ENCODE measurements at regions not wholly inside any gene's neighbourhood (a gene's known extent, or its start where the extent isn't known, plus 50 kb on each side); places are given as distances from the start of the nearest gene placed in this dataset.

GRCh38 chr7:42475082-42475481 is 238.1 kb upstream of the GLI3 start:
- Mint-ChIP-seq H3K27ac (no peak overlapping the region), H3K4me3 (no peak overlapping the region), H3K9me3 (peaks cover 6% of the 10 kb centered on the region), H3K36me3 (no peaks in the 10 kb centered on the region), H3K4me1 (no peaks in the 10 kb centered on the region)
- ATAC-seq (no peak), DNase-seq (ENCODE audit: low spot score in 2 of 2) (no peak)

DNA sequence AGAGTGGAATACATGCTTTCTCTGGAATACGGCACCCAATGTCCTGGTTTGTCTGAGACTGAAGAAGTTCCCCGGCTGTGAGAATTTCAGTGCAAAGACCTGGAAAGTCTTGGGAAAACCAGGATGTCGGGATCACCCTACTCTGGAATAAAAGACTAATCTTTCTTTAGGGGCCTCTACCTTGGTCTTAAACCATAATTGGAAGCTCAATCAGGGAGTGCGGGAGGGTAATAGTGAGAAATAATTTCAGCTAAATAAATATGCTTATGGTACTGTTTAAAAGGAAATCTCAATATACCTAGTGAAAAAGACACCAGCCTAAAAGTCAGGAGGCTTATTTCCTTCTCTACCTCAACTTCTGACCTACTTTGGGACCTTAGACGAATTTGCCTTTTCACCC is 236.1 kb upstream of the GLI3 start:
- ATAC-seq (no peak), DNase-seq (ENCODE audit: low spot score in 2 of 2) (no peak)
- no peak overlapping the region for H3K4me3 Mint-ChIP-seq
- no peaks in the 10 kb centered on the region for H3K36me3 Mint-ChIP-seq
- H3K27ac Mint-ChIP-seq, result no peak overlapping the region
- no peaks in the 10 kb centered on the region for H3K4me1 Mint-ChIP-seq
- H3K9me3 Mint-ChIP-seq, result peaks cover 6% of the 10 kb centered on the region

GRCh38 chr7:42471573-42472174 is 234.7 kb upstream of the GLI3 start:
- ATAC-seq (peak; percentile 64), DNase-seq (ENCODE audit: low spot score in 2 of 2) (no peak)
- no peak overlapping the region for H3K4me3 Mint-ChIP-seq
- no peak overlapping the region for H3K27ac Mint-ChIP-seq
- H3K9me3 Mint-ChIP-seq, result peaks cover 9% of the 10 kb centered on the region
- no peaks in the 10 kb centered on the region for H3K4me1 Mint-ChIP-seq
- H3K36me3 Mint-ChIP-seq, result no peaks in the 10 kb centered on the region

- Mint-ChIP-seq H3K36me3 (no peaks in the 10 kb centered on the region), H3K4me1 (no peaks in the 10 kb centered on the region), H3K27ac (no peak overlapping the region), H3K9me3 (peaks cover 15% of the 10 kb centered on the region), H3K4me3 (no peak overlapping the region)
- ATAC-seq (no peak), DNase-seq (ENCODE audit: low spot score in 2 of 2) (no peak)
Measured at GRCh38 chr7:42469341-42469740, 232.3 kb upstream of the GLI3 start.

DNA sequence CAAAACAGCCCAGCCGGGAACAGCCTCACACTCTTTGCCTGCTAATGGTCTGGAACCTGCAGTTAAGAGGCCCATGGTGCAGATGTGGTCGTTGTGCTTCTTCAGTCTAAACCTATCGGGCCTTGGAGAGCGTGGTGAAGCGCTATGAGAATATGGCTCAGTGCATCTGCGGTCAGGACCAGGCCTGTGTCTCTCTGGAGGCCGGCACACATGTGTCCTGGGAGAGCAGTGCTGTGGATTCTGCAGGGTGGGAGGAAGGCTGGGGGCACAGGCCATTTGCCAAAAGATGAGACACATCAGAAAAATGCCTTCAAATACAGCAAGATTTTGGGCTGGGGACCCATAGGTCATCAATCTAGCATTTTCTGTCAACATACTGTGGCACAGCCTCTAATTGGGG is 231.5 kb upstream of the GLI3 start:
- H3K4me1 Mint-ChIP-seq, result no peaks in the 10 kb centered on the region
- no peak overlapping the region for H3K4me3 Mint-ChIP-seq
- H3K36me3 Mint-ChIP-seq, result no peaks in the 10 kb centered on the region
- DNase-seq (ENCODE audit: low spot score in 2 of 2) (no peak), ATAC-seq (no peak)
- H3K9me3 Mint-ChIP-seq, result peaks cover 18% of the 10 kb centered on the region
- no peak overlapping the region for H3K27ac Mint-ChIP-seq

DNA sequence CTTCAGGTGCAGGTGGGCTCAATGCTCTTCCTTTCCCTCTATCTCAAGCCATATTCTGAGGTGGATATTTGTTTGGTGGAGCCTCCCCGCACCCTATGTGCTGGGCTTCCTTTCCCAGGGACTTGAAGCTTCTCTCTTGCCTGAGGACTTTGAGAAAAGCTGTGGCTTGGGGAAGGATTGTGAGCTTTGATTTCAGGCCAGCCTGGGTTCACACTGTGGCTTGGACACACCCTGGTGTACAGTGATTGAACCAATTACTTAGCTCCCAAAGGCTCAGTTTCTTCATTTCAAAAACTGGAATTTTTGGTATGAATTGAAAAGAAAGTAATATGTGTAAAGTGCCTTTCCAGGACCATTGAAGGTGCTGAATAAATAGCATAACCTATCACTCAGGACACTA is 224.5 kb upstream of the GLI3 start:
- H3K9me3 Mint-ChIP-seq, result peaks cover 10% of the 10 kb centered on the region
- ATAC-seq (no peak), DNase-seq (ENCODE audit: low spot score in 2 of 2) (no peak)
- H3K4me3 Mint-ChIP-seq, result no peak overlapping the region
- H3K4me1 Mint-ChIP-seq, result no peaks in the 10 kb centered on the region
- H3K36me3 Mint-ChIP-seq, result no peaks in the 10 kb centered on the region
- no peak overlapping the region for H3K27ac Mint-ChIP-seq

DNA sequence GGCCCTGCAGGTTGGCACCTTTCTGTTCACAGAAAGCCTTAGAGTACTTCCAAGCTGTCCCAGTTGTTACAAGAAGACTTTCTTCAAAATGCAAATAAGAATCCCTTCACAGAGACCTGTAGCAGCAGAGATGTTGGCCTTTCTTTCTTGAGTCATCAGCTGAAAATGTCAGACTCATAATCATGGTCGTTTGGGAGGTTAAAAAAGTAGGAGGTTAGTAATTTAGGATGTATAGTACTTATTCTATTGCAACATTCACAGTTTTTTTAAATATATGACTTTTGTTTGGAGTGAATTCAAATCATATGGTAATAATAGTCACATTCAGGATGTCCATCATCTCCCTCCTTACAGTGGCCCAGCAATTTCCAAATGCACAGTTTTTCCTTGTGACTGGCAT is 223.9 kb upstream of the GLI3 start:
- Mint-ChIP-seq H3K27ac (no peak overlapping the region), H3K4me3 (no peak overlapping the region), H3K4me1 (no peaks in the 10 kb centered on the region), H3K36me3 (no peaks in the 10 kb centered on the region), H3K9me3 (peaks cover 6% of the 10 kb centered on the region)
- no peak for DNase-seq (ENCODE audit: low spot score in 2 of 2)
- ATAC-seq, result no peak

- ATAC-seq (no peak), DNase-seq (ENCODE audit: low spot score in 2 of 2) (no peak)
- Mint-ChIP-seq H3K4me3 (no peak overlapping the region), H3K9me3 (peaks cover 3% of the 10 kb centered on the region), H3K36me3 (no peaks in the 10 kb centered on the region), H3K27ac (no peak overlapping the region), H3K4me1 (no peaks in the 10 kb centered on the region)
Measured at GRCh38 chr7:42460148-42460547, 223.1 kb upstream of the GLI3 start.

- no peaks in the 10 kb centered on the region for H3K4me1 Mint-ChIP-seq
- DNase-seq (ENCODE audit: low spot score in 2 of 2) (no peak), ATAC-seq (no peak)
- H3K4me3 Mint-ChIP-seq, result no peak overlapping the region
- no peaks in the 10 kb centered on the region for H3K36me3 Mint-ChIP-seq
- H3K9me3 Mint-ChIP-seq, result peaks cover 5% of the 10 kb centered on the region
- no peak overlapping the region for H3K27ac Mint-ChIP-seq
Measured at GRCh38 chr7:42457663-42458062, 220.7 kb upstream of the GLI3 start.

- H3K27ac Mint-ChIP-seq, result no peak overlapping the region
- H3K4me1 Mint-ChIP-seq, result no peaks in the 10 kb centered on the region
- peaks cover 5% of the 10 kb centered on the region for H3K9me3 Mint-ChIP-seq
- H3K36me3 Mint-ChIP-seq, result no peaks in the 10 kb centered on the region
- H3K4me3 Mint-ChIP-seq, result no peak overlapping the region
- DNase-seq (ENCODE audit: low spot score in 2 of 2) (no peak), ATAC-seq (no peak)
Measured at GRCh38 chr7:42456756-42457276, 219.8 kb upstream of the GLI3 start.

- Mint-ChIP-seq H3K4me1 (no peaks in the 10 kb centered on the region), H3K27ac (no peak overlapping the region), H3K9me3 (peaks cover 5% of the 10 kb centered on the region), H3K4me3 (no peak overlapping the region), H3K36me3 (no peaks in the 10 kb centered on the region)
- DNase-seq (ENCODE audit: low spot score in 2 of 2), result no peak
- ATAC-seq, result no peak
Measured at GRCh38 chr7:42456267-42456666, 219.3 kb upstream of the GLI3 start.

- H3K9me3 Mint-ChIP-seq, result peaks cover 7% of the 10 kb centered on the region
- H3K4me1 Mint-ChIP-seq, result no peaks in the 10 kb centered on the region
- H3K4me3 Mint-ChIP-seq, result no peak overlapping the region
- ATAC-seq, result no peak
- no peaks in the 10 kb centered on the region for H3K36me3 Mint-ChIP-seq
- DNase-seq (ENCODE audit: low spot score in 2 of 2), result no peak
- H3K27ac Mint-ChIP-seq, result no peak overlapping the region
Measured at GRCh38 chr7:42453931-42454361, 216.9 kb upstream of the GLI3 start.

GRCh38 chr7:42452356-42452755 is 215.3 kb upstream of the GLI3 start:
- no peaks in the 10 kb centered on the region for H3K4me1 Mint-ChIP-seq
- H3K36me3 Mint-ChIP-seq, result no peaks in the 10 kb centered on the region
- H3K27ac Mint-ChIP-seq, result no peak overlapping the region
- DNase-seq (ENCODE audit: low spot score in 2 of 2) (no peak), ATAC-seq (no peak)
- H3K4me3 Mint-ChIP-seq, result no peak overlapping the region
- H3K9me3 Mint-ChIP-seq, result peaks cover 8% of the 10 kb centered on the region

GRCh38 chr7:42449431-42449830 is 212.4 kb upstream of the GLI3 start:
- H3K36me3 Mint-ChIP-seq, result no peaks in the 10 kb centered on the region
- ATAC-seq (no peak), DNase-seq (ENCODE audit: low spot score in 2 of 2) (no peak)
- no peak overlapping the region for H3K27ac Mint-ChIP-seq
- H3K4me1 Mint-ChIP-seq, result no peaks in the 10 kb centered on the region
- H3K9me3 Mint-ChIP-seq, result peaks cover 11% of the 10 kb centered on the region
- H3K4me3 Mint-ChIP-seq, result no peak overlapping the region

DNA sequence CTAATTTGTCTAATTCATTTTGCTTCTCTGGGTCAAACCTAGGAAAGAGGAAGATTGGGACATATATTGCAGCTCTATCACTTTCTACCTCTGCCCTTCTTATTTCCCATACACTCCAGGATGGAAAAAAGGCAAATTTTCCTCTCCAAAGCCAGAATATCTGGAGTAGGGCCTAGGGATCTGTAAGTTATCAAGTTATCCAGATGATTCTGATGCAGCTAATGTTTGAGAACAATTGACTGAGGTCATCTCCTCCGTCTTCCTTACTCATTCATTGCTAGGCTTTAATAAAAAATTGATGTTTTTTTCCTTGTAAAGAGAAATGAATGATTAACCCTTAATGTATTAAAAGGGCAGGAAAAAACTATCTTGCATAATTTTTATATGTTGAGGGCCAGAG is 211.9 kb upstream of the GLI3 start:
- Mint-ChIP-seq H3K4me3 (no peak overlapping the region), H3K4me1 (no peaks in the 10 kb centered on the region), H3K9me3 (peaks cover 9% of the 10 kb centered on the region), H3K27ac (no peak overlapping the region), H3K36me3 (no peaks in the 10 kb centered on the region)
- ATAC-seq (no peak), DNase-seq (ENCODE audit: low spot score in 2 of 2) (no peak)

GRCh38 chr7:42445691-42446090 is 208.7 kb upstream of the GLI3 start:
- H3K36me3 Mint-ChIP-seq, result no peaks in the 10 kb centered on the region
- no peak overlapping the region for H3K27ac Mint-ChIP-seq
- H3K4me3 Mint-ChIP-seq, result no peak overlapping the region
- peaks cover 9% of the 10 kb centered on the region for H3K9me3 Mint-ChIP-seq
- DNase-seq (ENCODE audit: low spot score in 2 of 2), result no peak
- ATAC-seq, result no peak
- H3K4me1 Mint-ChIP-seq, result no peaks in the 10 kb centered on the region

DNA sequence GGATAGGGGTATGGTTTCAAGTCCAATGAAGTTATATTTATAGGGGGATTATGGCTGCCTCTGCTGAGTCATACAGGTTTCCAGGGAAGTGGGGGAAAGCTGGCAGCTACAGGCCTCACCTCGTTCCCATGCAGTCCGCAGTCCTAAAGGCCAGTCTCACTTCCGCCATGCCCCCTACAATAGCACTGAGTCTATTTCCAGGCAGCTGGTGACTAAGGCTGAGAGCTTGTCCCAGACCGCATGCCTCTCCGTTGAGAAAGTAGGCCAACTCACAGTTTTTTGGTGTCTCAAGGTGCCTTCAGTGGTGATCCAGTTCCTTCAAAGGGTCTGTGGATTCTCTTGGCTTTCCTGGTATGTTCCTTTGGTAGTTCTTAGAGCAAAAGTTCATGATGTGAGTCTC is 203.9 kb upstream of the GLI3 start:
- peaks cover 22% of the 10 kb centered on the region for H3K9me3 Mint-ChIP-seq
- no peak for ATAC-seq
- no peak overlapping the region for H3K27ac Mint-ChIP-seq
- H3K4me3 Mint-ChIP-seq, result no peak overlapping the region
- no peaks in the 10 kb centered on the region for H3K4me1 Mint-ChIP-seq
- no peaks in the 10 kb centered on the region for H3K36me3 Mint-ChIP-seq
- no peak for DNase-seq (ENCODE audit: low spot score in 2 of 2)

Measured in stimulated activated effector memory CD8-positive, alpha-beta T cell treated with anti-CD3 and anti-CD28 coated beads, Interleukin-12 subunit alpha, Interleukin-12 subunit beta, amount 100 ng/mL, for 72 hours (primary cell).